HepG2 (cell line): ENCODE measurements at regions not wholly inside any gene's neighbourhood (a gene's known extent, or its start where the extent isn't known, plus 50 kb on each side); places are given as distances from the start of the nearest gene placed in this dataset.

Source experiments
- ERF ChIP-seq: IDR thresholded peaks from 2 replicates; pipeline ENCODE4 v1.6.1; 2018; ENCODE audit warnings: missing biosample characterization, missing genetic modification reagents
- FLYWCH1 ChIP-seq: sonication (generic); formaldehyde crosslinking; IDR thresholded peaks from 2 replicates; pipeline ENCODE4 v1.8.1; 2023; ENCODE audit warnings: mild to moderate bottlenecking, missing genetic modification reagents
- IRX3 ChIP-seq: sonication (generic); formaldehyde crosslinking; IDR thresholded peaks from 2 replicates; pipeline ENCODE4 v1.8.1; 2023; ENCODE audit warnings: mild to moderate bottlenecking, low read depth, missing genetic modification reagents, borderline replicate concordance
- MAZ ChIP-seq, 2 experiments: sonication (generic) in 1 of 2; formaldehyde crosslinking in 1 of 2; IDR thresholded peaks; 2 replicates each; pipeline versions ENCODE4 v1.5.0 to v1.6.1; 2012 to 2020; ENCODE audit warnings: low read depth in 2 of 2, mild to moderate bottlenecking in 2 of 2, borderline replicate concordance in 1 of 2, improper control_type of control experiment in 1 of 2, low read length in 1 of 2, missing genetic modification reagents in 1 of 2, moderate library complexity in 1 of 2
- NAIF1 ChIP-seq: sonication (generic); formaldehyde crosslinking; IDR thresholded peaks from 2 replicates; pipeline ENCODE4 v1.5.0; 2020; ENCODE audit warnings: mild to moderate bottlenecking, missing genetic modification reagents, borderline replicate concordance
- RCOR2 ChIP-seq: IDR thresholded peaks from 2 replicates; pipeline ENCODE4 v1.6.1; 2016; ENCODE audit warnings: missing biosample characterization, missing genetic modification reagents
- SNAI1 ChIP-seq: sonication (generic); formaldehyde crosslinking; IDR thresholded peaks from 2 replicates; pipeline ENCODE4 v1.5.0; 2020; ENCODE audit warnings: mild to moderate bottlenecking, missing genetic modification reagents, borderline replicate concordance
- SP5 ChIP-seq: IDR thresholded peaks from 2 replicates; pipeline ENCODE4 v1.6.1; 2016; ENCODE audit warnings: low read depth, borderline replicate concordance
- TBX2 ChIP-seq: sonication (generic); formaldehyde crosslinking; IDR thresholded peaks from 2 replicates; pipeline ENCODE4 v1.5.0; 2020; ENCODE audit warnings: missing genetic modification reagents, mild to moderate bottlenecking, borderline replicate concordance
- TEAD2 ChIP-seq: sonication (generic); formaldehyde crosslinking; IDR thresholded peaks from 2 replicates; pipeline ENCODE4 v1.9.0; 2021; ENCODE audit warnings: missing genetic modification reagents
- TGIF2 ChIP-seq: IDR thresholded peaks from 2 replicates; pipeline ENCODE4 v1.6.1; 2016; ENCODE audit warnings: control low read depth, missing compliant biosample characterization
- ZKSCAN1 ChIP-seq: fragments of 150-350 bp; IDR thresholded peaks from 2 replicates; pipeline ENCODE4 v1.6.1; 2014; ENCODE audit warnings: low read length
- ZKSCAN8 ChIP-seq: IDR thresholded peaks from 2 replicates; pipeline ENCODE4 v1.6.1; 2016; ENCODE audit warnings: borderline replicate concordance, missing genetic modification reagents, missing compliant biosample characterization
- ZMYM4 ChIP-seq: sonication (generic); formaldehyde crosslinking; IDR thresholded peaks from 2 replicates; pipeline ENCODE4 v1.8.1; 2023; ENCODE audit warnings: mild to moderate bottlenecking, missing genetic modification reagents
- ZNF264 ChIP-seq: sonication (generic); formaldehyde crosslinking; IDR thresholded peaks from 2 replicates; pipeline ENCODE4 v1.4.0; 2020; ENCODE audit warnings: missing genetic modification reagents
- TF ChIP-seq, protein P1 (sequence below): sonication (generic); formaldehyde crosslinking; IDR thresholded peaks from 2 replicates; pipeline ENCODE4 v1.8.1; 2023; ENCODE audit warnings: mild to moderate bottlenecking, moderate library complexity, missing genetic modification reagents
- TF ChIP-seq, protein P2 (sequence below): sonication (generic); formaldehyde crosslinking; IDR thresholded peaks from 2 replicates; pipeline ENCODE4 v1.8.0; 2022; ENCODE audit warnings: mild to moderate bottlenecking, missing genetic modification reagents, borderline replicate concordance
- TF ChIP-seq, protein P3 (sequence below): sonication (generic); formaldehyde crosslinking; conservative IDR thresholded peaks from 2 replicates; pipeline ENCODE4 v1.4.0; 2020; ENCODE audit warnings: mild to moderate bottlenecking, missing genetic modification reagents, moderate library complexity
- TF ChIP-seq, protein P4 (sequence below): sonication (generic); formaldehyde crosslinking; IDR thresholded peaks from 2 replicates; pipeline ENCODE4 v1.8.1; 2023; ENCODE audit warnings: missing genetic modification reagents, mild to moderate bottlenecking, borderline replicate concordance
- TF ChIP-seq, protein P5 (sequence below): sonication (generic); formaldehyde crosslinking; IDR thresholded peaks from 2 replicates; pipeline ENCODE4 v1.4.0; 2020; ENCODE audit warnings: missing genetic modification reagents, borderline replicate concordance

DNA sequence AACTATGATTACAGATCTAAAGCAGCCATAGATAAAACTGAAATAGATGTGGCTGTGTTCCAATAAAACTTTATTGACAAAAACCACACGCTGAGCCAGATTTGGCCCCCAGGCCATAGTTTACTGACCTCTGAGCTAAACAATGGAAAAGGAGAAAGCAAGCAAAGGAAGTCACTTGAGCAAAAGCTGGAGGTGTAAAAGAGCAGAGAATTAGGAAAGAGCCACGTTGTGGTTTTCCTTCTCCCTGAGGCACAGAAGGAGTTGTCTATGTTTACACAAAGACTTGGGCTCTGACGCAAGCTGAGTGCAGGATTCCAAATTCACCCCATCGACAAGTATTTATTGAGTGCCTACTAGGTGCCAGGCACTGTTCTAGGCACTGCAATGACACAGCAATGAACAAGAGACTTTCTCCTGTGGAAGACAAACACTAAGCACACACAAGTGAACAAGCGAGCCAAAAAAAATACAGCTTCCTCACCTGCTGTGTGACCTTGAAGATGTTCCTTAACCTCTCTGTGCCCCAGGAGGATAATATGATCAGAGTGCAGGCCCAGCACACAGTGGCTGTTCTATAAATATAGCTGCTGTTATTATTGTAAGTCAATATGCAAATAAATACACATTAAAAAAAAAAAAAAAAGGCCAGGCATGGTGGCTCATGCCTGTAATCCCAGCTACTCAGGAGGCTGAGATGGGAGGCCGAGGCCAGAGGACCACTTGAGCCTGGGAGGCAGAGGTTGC lies 75.4 kb upstream of the PTPN1 start (continued):
- TF ChIP-seq, protein P1, sequence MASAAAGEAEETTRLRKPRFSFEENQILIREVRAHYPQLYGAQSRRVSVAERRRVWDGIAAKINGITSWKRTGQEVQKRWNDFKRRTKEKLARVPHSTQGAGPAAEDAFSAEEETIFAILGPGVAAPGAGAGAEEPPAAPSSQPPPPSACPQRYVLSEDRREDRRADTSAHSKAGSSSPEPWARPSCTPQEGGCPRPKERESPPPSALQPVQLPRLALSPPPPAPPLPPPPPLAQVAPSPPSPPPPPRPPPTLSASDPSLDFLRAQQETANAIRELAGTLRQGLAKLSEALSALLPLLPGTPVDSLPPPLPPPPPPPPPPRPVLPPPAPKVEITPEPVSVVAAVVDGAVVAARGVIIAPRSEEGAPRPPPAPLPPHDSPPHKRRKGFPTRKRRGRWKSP (CRISPR knock-in tag): 0 out of 2 replicates have a peak, but pooled peaks have one; percentile 53
- no peak for TF ChIP-seq TEAD2
- TF ChIP-seq RCOR2 (CRISPR knock-in tag): peak; percentile 73
- 0 out of 2 replicates have a peak, but pooled peaks have one; percentile 24 for TF ChIP-seq SP5 (CRISPR knock-in tag)
- TF ChIP-seq NAIF1 (CRISPR knock-in tag): 0 out of 2 replicates have a peak, but pooled peaks have one; percentile 7
- TF ChIP-seq TGIF2 (CRISPR knock-in tag): 0 out of 2 replicates have a peak, but pooled peaks have one; percentile 45
- TF ChIP-seq ZMYM4 (CRISPR knock-in tag): 0 out of 2 replicates have a peak, but pooled peaks have one; percentile 52
- TF ChIP-seq ZKSCAN8 (CRISPR knock-in tag): peak; percentile 66; the same call in 1 of the 2 replicates
- TF ChIP-seq, protein P2, sequence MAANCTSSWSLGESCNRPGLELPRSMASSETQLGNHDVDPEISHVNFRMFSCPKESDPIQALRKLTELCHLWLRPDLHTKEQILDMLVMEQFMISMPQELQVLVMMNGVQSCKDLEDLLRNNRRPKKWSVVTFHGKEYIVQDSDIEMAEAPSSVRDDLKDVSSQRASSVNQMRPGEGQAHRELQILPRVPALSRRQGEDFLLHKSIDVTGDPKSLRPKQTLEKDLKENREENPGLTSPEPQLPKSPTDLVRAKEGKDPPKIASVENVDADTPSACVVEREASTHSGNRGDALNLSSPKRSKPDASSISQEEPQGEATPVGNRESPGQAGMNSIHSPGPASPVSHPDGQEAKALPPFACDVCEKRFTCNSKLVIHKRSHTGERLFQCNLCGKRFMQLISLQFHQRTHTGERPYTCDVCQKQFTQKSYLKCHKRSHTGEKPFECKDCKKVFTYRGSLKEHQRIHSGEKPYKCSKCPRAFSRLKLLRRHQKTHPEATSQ (CRISPR knock-in tag): peak; percentile 44; the same call in 1 of the 2 replicates
- TF ChIP-seq, protein P3, sequence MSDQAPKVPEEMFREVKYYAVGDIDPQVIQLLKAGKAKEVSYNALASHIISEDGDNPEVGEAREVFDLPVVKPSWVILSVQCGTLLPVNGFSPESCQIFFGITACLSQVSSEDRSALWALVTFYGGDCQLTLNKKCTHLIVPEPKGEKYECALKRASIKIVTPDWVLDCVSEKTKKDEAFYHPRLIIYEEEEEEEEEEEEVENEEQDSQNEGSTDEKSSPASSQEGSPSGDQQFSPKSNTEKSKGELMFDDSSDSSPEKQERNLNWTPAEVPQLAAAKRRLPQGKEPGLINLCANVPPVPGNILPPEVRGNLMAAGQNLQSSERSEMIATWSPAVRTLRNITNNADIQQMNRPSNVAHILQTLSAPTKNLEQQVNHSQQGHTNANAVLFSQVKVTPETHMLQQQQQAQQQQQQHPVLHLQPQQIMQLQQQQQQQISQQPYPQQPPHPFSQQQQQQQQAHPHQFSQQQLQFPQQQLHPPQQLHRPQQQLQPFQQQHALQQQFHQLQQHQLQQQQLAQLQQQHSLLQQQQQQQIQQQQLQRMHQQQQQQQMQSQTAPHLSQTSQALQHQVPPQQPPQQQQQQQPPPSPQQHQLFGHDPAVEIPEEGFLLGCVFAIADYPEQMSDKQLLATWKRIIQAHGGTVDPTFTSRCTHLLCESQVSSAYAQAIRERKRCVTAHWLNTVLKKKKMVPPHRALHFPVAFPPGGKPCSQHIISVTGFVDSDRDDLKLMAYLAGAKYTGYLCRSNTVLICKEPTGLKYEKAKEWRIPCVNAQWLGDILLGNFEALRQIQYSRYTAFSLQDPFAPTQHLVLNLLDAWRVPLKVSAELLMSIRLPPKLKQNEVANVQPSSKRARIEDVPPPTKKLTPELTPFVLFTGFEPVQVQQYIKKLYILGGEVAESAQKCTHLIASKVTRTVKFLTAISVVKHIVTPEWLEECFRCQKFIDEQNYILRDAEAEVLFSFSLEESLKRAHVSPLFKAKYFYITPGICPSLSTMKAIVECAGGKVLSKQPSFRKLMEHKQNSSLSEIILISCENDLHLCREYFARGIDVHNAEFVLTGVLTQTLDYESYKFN (CRISPR knock-in tag): peak; percentile 45; the same call in 1 of the 2 replicates
- TF ChIP-seq TBX2 (CRISPR knock-in tag): peak; percentile 27; the same call in 1 of the 2 replicates
- TF ChIP-seq ERF (CRISPR knock-in tag): peak; percentile 74
- peak; percentile 96 for TF ChIP-seq ZKSCAN1
- no peak for TF ChIP-seq SNAI1 (CRISPR knock-in tag)
- TF ChIP-seq MAZ (IDR thresholded peaks at IDR 0.05; ENCODE audit: borderline replicate concordance, low read depth, low read length): no peak
- no peak for TF ChIP-seq MAZ (CRISPR knock-in tag; IDR thresholded peaks at IDR 0.05; ENCODE audit: low read depth)
- TF ChIP-seq IRX3 (CRISPR knock-in tag): no peak
- no peak for TF ChIP-seq FLYWCH1 (CRISPR knock-in tag)
- TF ChIP-seq, protein P4, sequence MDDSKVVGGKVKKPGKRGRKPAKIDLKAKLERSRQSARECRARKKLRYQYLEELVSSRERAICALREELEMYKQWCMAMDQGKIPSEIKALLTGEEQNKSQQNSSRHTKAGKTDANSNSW (CRISPR knock-in tag): 0 out of 2 replicates have a peak, but pooled peaks have one; percentile 60
- TF ChIP-seq, protein P5, sequence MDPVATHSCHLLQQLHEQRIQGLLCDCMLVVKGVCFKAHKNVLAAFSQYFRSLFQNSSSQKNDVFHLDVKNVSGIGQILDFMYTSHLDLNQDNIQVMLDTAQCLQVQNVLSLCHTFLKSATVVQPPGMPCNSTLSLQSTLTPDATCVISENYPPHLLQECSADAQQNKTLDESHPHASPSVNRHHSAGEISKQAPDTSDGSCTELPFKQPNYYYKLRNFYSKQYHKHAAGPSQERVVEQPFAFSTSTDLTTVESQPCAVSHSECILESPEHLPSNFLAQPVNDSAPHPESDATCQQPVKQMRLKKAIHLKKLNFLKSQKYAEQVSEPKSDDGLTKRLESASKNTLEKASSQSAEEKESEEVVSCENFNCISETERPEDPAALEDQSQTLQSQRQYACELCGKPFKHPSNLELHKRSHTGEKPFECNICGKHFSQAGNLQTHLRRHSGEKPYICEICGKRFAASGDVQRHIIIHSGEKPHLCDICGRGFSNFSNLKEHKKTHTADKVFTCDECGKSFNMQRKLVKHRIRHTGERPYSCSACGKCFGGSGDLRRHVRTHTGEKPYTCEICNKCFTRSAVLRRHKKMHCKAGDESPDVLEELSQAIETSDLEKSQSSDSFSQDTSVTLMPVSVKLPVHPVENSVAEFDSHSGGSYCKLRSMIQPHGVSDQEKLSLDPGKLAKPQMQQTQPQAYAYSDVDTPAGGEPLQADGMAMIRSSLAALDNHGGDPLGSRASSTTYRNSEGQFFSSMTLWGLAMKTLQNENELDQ (CRISPR knock-in tag): peak; percentile 19; the same call in 1 of the 2 replicates
- no peak for TF ChIP-seq ZNF264 (CRISPR knock-in tag)
